ENCODE measurements at regions not wholly inside any gene's neighbourhood (a gene's known extent, or its start where the extent isn't known, plus 50 kb on each side); places are given as distances from the start of the nearest gene placed in this dataset.

DNA sequence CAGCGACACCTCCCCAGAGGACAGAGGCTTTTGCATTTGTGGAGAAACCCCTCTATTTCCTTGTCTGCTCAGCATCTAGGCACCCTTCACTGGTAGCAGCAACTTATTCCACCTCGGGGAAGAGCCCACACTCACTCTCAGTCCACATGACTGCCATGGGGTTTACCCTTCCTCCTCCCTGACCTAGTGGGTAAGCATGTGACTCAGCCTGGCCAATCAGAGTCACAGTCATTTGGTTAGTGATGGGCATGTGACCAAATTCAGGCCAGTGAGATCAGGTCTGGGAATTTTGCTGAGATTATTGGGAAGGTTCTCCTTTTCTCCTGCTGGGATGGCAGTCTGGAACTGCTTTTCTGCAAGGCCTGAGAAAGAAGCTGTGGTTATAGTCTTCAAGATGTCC is 145.7 kb upstream of the PHACTR3 start:
- TF ChIP-seq YY1 (IDR thresholded peaks at IDR 0.05; ENCODE audit: insufficient read depth, insufficient read length) (no peak), ZNF274 (IDR thresholded peaks at IDR 0.05; ENCODE audit: low read depth, low read length) (no peak)
